Brain microvascular endothelial cell (primary cell): ENCODE measurements at regions not wholly inside any gene's neighbourhood (a gene's known extent, or its start where the extent isn't known, plus 50 kb on each side); places are given as distances from the start of the nearest gene placed in this dataset.
"Not testable (repeated sequence)": the region's sequence is repeated elsewhere in the genome, so short reads cannot be mapped to it uniquely, and the experiment has no call there.

Source experiments
- DNase-seq: peaks from one replicate; pipeline ENCODE4 v3.0.0-alpha.2; 2020
- H3K27ac ChIP-seq: fragments of 250-450 bp; sonication (Bioruptor Pico); 2 replicates; pipeline ENCODE4 v1.5.1; 2020; ENCODE audit warnings: mild to moderate bottlenecking, moderate library complexity
- H3K27me3 ChIP-seq: fragments of 250-450 bp; sonication (Bioruptor Pico); replicated peaks from 2 replicates; pipeline ENCODE4 v1.5.1; 2020; ENCODE audit warnings: mild to moderate bottlenecking
- H3K36me3 ChIP-seq: fragments of 250-450 bp; sonication (Bioruptor Pico); replicated peaks from 2 replicates; pipeline ENCODE4 v1.5.1; 2020; ENCODE audit warnings: mild to moderate bottlenecking
- H3K4me3 ChIP-seq: 2 replicates; pipeline ENCODE4 v1.5.1; 2011; ENCODE audit warnings: low read depth, mild to moderate bottlenecking, control low read depth, low read length, moderate library complexity
- in situ Hi-C: cut with HindIII; loops from 2 replicates; pipeline ENCODE4 v1.10.0; 2017; ENCODE audit warnings: low sequenced_read_pairs, low pct_ligation_motif_present
- TF ChIP-seq, protein P1 (sequence below): IDR thresholded peaks from 2 replicates; pipeline ENCODE4 v1.5.1; 2011; ENCODE audit warnings: low read depth, mild to moderate bottlenecking, moderate library complexity, low read length, control low read depth, inconsistent platforms; ENCODE audit errors: missing control alignments

DNA sequence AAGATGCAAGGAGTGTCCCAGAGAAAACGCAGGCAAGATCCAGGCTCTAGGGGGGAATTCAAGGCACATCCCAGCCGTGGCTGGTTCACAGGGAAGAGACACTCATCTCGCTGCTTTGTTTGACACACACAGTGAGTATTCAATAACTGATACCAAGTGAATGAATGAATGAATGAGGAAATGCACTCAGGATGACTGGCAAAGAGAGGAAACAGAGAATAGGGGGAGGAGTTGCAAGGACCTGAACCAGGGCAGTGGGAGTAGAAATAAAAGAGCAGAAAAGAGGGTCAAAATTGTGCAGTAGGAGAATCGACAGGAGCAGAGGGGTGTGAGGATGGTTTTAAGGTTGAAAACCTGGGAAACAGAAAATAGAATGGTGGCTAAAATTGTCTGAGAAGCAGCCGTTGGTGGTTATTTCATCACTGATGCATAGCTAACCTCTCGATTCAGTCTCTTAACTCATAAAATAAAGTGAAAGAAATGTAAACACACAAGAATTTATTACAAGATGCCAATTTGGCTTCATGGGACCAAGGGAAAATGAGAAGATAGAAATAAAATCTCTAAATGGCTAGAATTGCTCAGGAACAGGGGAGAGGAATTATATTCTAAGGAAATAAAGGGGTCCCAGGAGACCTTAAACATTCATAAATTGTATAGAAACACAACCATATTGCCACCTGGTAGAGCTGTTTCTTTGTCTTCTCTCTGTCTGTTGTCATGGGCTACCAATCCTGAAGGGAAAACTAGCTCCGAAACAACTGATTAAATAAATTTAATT, 63.9 kb upstream of the PHLPP1 start:
- no peaks in the 10 kb centered on the region for H3K27me3 ChIP-seq
- H3K4me3 ChIP-seq: no peak overlapping the region
- H3K36me3 ChIP-seq: no peaks in the 10 kb centered on the region
- H3K27ac ChIP-seq: no peak overlapping the region
- DNase-seq: no peak
- TF ChIP-seq, protein P1, sequence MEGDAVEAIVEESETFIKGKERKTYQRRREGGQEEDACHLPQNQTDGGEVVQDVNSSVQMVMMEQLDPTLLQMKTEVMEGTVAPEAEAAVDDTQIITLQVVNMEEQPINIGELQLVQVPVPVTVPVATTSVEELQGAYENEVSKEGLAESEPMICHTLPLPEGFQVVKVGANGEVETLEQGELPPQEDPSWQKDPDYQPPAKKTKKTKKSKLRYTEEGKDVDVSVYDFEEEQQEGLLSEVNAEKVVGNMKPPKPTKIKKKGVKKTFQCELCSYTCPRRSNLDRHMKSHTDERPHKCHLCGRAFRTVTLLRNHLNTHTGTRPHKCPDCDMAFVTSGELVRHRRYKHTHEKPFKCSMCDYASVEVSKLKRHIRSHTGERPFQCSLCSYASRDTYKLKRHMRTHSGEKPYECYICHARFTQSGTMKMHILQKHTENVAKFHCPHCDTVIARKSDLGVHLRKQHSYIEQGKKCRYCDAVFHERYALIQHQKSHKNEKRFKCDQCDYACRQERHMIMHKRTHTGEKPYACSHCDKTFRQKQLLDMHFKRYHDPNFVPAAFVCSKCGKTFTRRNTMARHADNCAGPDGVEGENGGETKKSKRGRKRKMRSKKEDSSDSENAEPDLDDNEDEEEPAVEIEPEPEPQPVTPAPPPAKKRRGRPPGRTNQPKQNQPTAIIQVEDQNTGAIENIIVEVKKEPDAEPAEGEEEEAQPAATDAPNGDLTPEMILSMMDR: no peak
- in situ Hi-C loops: no loop called here

DNA sequence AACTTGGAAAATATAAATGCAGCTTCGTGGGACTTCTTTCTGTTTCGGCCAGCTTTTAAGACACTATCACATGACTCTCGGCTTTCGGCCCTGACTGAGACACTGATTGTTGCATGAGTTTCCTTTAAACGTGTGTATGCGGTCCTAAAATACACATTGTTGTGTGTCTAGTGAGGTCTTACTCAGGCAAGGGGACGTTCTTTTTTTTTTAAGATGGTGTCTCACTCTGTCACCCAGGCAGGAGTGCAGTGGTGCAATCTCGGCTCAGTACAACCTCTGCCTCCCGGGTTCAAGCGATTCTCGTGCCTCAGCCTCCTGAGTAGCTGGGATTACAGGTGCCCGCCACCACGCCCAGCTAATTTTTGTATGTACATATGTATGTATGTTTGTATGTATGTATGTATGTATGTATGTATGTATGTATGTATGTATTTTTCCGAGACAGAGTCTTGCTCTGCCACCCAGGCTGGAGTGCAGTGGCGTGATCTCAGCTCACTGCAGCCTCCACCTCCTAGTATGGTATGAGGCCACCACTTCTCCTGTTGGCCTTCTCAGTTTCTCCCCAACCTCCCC, 63.2 kb upstream of the PHLPP1 start:
- H3K36me3 ChIP-seq, H3K27ac ChIP-seq, in situ Hi-C loops, H3K27me3 ChIP-seq, DNase-seq, H3K4me3 ChIP-seq: not testable (repeated sequence)

DNA sequence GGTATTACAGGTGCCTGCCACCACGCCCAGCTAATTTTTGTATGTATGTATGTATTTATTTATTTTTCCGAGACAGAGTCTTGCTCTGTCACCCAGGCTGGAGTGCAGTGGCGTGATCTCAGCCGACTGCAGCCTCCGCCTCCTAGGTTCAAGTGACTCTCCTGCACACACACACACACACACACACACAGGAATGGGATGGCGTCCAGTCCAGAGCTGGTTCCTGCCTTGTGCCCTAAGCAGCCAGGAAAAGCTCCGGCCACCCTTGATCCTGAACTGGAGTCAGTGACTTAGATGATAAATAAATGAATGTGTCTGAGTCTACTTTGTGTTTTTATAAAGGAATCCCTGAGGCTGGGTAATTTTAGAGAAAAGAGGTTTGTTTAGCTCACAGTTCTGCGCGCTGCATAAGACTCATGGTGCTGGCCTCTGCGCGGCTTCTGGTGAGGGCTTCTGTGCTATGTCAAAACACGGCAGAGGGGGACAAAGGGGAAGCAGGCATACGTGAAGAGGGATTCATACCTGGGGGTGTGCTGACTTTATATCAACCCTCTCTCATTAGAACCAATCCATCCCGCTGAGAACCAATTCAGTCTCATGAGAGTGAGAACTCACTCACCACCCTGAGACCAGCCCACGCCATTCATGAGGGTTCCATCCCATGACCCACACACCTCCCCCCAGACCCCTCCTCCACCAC, 59.7 kb upstream of the PHLPP1 start:
- no peak for DNase-seq
- TF ChIP-seq, protein P1: no peak
- H3K4me3 ChIP-seq: no peak overlapping the region
- no peaks in the 10 kb centered on the region for H3K36me3 ChIP-seq
- no peak overlapping the region for H3K27ac ChIP-seq
- no peaks in the 10 kb centered on the region for H3K27me3 ChIP-seq
- in situ Hi-C loops: no loop called here

DNA sequence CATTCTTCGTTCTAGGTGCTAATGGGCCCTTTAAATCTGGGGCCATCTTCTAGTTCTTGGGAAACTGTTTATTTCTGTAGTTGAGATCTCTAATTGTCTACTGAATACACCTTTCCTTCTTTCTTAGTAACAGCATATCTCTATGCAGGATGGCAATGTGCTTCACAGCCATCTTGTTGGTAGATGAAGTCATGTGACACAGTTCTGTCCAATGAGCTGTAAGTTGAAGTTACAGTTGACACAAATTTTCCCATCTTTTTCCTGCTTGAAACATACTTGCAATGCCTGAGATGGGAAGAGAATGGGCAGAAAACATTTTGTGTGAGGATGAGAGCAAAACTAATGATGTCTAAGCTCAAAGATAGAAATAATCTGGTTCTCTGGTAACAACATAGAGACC, 57.3 kb upstream of the PHLPP1 start:
- TF ChIP-seq, protein P1: no peak
- Histone ChIP-seq H3K36me3 (no peaks in the 10 kb centered on the region), H3K27ac (no peak overlapping the region), H3K4me3 (no peak overlapping the region), H3K27me3 (no peaks in the 10 kb centered on the region)
- DNase-seq: no peak
- in situ Hi-C loops: no loop called here

DNA sequence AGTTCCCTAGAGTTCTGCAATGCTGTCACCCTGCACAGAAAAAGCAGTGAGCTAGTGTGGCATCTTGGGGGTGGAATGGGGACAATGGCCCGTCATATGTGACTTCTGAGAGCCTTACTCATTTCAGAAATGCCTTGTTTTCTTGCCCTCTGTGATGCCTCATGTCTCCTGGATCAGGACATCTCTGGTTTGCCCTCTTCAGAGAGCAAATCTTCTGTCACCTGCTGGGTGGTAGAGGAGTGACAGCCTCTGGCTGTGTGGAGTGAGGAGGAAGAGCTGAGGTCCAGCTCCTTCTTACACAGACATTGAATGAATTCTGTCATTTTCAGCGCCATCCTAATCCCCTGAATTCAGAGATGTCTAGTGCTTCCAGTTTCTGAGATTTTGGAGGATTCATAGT, 55.6 kb upstream of the PHLPP1 start:
- H3K27ac ChIP-seq: no peak overlapping the region
- TF ChIP-seq, protein P1: no peak
- in situ Hi-C loops: no loop called here
- no peaks in the 10 kb centered on the region for H3K27me3 ChIP-seq
- H3K4me3 ChIP-seq: no peak overlapping the region
- no peak for DNase-seq
- no peaks in the 10 kb centered on the region for H3K36me3 ChIP-seq

DNA sequence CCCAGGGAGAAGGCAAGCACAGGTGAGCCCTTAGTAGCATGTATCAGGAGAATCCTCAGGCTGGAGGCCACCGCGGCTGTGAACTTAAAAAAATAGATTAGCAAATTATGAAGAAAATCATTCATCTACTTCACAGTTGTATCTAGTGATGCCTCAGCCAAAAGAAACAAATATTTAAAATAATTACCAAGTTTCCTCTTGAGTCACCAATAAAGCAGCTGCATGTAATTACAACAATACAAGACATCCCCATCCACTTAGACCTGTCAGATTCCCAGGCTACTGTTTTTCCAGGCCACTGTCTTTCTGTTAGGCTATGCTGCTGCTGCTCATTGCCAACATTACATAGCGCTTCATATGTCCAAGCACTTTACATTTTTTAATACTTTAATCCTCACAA, 54.6 kb upstream of the PHLPP1 start:
- no peak for DNase-seq
- Histone ChIP-seq H3K27ac (no peak overlapping the region), H3K36me3 (no peaks in the 10 kb centered on the region), H3K4me3 (no peak overlapping the region), H3K27me3 (no peaks in the 10 kb centered on the region)
- TF ChIP-seq, protein P1: no peak
- in situ Hi-C loops: no loop called here
